ENCODE measurements at regions not wholly inside any gene's neighbourhood (a gene's known extent, or its start where the extent isn't known, plus 50 kb on each side); places are given as distances from the start of the nearest gene placed in this dataset.
"Not testable (repeated sequence)": the region's sequence is repeated elsewhere in the genome, so short reads cannot be mapped to it uniquely, and the experiment has no call there.

GRCh38 chr21:28421716-28422524, 570.8 kb downstream of the LTN1 start:
- peak; percentile 69 for DNase-seq (ENCODE audit: low spot score)

DNA sequence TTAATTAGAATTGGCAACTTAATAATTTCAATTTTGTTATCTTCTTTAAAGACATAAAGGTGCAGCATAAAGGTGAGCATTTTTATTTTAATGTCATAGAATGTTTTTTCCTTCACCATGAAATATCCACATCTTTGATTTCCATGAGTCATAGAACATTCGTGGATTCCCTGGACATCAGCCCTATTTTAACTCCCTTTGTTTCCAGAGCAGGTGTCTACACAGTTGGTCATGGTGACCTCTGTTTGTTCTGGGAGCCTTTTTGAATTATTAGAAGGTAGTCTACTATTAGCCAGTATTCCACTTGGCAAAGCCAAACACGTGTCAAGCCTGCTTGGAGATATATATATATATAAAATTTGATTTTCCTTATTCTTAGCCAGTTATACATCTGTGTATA, 572.9 kb downstream of the LTN1 start:
- DNase-seq (ENCODE audit: low spot score), result no peak

- peak; percentile 50 for DNase-seq (ENCODE audit: low spot score)
Measured at GRCh38 chr21:28418726-28419514, 573.8 kb downstream of the LTN1 start.

DNA sequence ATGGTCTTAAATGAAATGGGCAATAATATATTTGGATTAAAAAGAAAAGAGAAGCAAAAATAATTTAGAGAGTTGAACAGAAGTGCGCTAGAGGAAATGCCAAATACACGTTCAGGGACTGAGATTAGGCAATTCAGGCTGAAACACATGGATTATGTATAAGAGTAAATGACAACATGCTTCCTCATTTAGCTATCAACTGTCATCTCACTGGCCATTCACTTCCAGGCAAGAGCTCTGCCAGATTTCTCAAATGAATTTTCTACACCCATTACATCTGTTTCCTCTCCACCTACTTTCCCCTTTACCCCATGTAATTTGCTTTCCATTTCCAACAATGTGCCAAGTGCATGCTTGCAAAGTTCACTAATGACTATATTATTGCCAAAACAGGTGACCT, 582.4 kb downstream of the LTN1 start:
- DNase-seq (ENCODE audit: low spot score), result no peak

DNA sequence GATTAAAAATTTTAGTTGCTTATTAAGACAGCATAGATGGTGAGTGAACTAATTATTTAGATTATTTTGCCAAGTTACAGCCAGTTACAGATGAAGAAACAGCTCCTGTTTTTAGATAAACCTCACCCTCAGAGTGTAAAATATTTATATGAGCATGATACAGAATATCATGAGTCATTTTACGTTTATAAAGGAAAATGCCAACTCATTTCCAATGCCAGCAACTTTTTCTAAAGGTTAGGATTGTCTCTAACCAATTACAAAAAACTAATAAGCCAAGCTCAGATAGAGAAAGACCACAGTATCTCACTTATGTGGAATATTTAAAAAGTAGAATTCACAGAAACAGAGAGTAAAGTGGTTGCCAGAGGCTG, 590.1 kb downstream of the LTN1 start:
- DNase-seq (ENCODE audit: low spot score), result no peak

GRCh38 chr21:28397040-28397439, 595.6 kb downstream of the LTN1 start:
- no peak for DNase-seq (ENCODE audit: low spot score)

- no peak for DNase-seq (ENCODE audit: low spot score)
Measured at GRCh38 chr21:28396421-28396820, 596.3 kb downstream of the LTN1 start.

DNA sequence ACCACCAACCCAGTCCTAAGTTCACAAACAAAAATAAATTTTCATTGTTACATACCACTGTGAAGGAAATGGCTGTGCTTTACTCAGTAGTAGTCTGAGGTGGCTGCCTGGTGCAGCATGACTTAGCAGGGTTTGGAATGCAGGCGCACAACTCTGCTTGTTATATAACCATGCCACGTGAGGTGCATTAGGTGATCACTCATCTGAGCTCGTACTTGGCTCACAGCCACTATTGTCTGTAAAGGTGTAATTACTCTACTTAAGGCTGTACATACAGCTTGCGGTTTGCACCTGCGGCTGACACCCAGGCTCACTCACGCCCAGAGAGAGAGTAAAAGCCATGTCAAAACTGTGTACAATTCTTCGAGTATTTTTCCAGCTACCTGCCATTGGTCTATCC, 599.4 kb downstream of the LTN1 start:
- no peak for DNase-seq (ENCODE audit: low spot score)

DNA sequence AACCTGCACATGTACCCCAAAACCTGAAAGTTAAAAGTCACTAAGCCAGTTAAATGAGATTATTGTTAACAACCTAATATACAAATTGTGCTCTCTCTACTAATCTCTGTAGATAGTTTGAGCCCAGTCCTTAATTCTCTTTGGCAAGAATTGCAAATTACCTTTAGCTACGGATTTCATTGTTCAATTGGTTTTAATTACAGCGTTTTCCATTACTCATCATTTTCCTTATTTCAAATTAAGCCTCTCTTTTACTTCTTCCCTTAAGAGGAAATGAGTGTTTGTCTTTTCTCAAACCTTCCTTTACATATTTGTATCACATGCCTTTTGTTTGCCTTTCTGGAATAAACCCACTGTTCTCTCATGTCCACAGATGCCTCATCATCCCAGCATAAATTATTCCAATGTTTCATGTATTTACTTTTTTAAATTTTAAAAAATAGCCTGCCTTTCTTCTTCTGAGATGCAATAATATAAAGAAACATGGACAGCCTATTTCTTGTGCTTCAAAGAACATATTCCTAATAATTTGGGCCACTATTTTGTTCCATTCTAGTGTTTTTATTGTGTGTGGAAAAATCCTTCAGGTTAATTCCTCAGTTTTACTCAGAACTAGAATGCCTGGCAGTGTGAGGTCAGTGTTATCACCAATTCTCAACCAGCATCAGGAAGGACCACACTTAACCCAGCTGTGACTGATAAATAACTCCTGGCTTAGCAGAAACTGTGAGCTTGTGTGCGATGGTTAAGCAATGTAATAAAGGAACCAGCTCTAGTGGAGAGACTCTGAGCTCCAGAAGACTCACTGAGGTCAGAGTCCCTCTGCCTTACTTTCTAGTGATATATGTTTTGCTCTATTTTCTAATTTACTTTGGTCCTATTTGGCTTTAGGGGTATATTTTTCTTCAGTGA, 600.5 kb downstream of the LTN1 start:
- DNase-seq (ENCODE audit: low spot score), result no peak

- DNase-seq (ENCODE audit: low spot score), result no peak
Measured at GRCh38 chr21:28387220-28387619, 605.5 kb downstream of the LTN1 start.

DNA sequence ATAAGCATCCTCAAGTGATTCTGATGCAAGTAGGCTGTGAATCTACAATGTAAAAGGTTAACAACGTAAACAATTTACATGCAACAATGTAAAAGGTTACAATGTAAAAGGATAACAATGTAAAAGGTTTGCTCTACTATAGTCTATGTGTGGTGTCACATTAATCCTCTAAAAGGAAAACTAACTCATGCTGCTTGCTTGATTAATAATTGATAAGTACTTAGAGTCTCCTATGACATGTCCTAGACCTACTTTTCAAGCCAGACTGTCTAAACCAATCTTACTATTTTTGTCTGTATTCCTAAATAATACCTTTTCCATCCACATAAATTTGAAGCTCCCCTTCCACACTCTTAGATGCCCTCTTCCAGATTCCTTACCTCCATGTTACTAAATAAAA, 606.8 kb downstream of the LTN1 start:
- DNase-seq (ENCODE audit: low spot score), result no peak

GRCh38 chr21:28381000-28381745, 611.5 kb downstream of the LTN1 start:
- not testable (repeated sequence) for DNase-seq (ENCODE audit: low spot score)

DNA sequence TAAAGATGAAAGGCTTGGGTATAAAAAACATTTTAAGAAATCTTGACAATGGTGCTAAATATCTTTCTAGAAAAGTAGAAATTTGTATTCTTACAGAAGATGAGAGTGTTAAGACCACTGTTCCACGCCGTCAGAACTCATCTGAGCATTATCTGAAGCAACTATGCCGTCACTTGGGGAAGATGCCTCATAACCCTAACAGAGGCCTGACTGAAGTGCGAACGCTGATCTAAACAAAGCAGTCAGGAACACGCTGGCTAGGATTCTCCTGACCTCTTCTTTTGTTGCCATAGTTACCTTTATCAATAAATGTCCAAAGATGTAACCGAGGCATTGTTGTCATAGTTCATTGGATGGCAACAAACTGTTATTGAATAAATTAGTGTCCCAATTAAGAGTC, 612.4 kb downstream of the LTN1 start:
- DNase-seq (ENCODE audit: low spot score), result no peak

- DNase-seq (ENCODE audit: low spot score), result no peak
Measured at GRCh38 chr21:28378026-28378425, 614.7 kb downstream of the LTN1 start.

- DNase-seq (ENCODE audit: low spot score), result no peak
Measured at GRCh38 chr21:28375708-28376385, 616.8 kb downstream of the LTN1 start.

- DNase-seq (ENCODE audit: low spot score), result no peak
Measured at GRCh38 chr21:28374881-28375280, 617.8 kb downstream of the LTN1 start.

DNA sequence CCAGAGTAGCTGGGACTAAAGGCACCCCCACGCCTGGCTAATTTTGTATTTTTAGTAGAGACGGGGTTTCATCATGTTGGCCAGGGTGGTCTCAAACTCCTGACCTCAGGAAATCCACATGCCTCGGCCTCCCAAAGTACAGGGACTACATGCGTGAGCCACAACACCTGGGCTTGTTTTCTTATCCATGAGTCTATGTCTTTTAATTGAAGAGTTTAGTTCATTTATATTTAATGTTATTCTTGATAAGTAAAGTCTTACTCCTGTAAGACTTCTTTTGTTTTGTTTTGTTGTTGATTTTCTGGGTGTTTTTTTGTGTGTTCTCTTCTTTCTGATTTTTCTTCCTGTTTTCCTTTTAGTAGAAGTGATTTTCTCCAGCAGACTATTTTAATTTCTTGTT, 621.0 kb downstream of the LTN1 start:
- DNase-seq (ENCODE audit: low spot score), result no peak

DNA sequence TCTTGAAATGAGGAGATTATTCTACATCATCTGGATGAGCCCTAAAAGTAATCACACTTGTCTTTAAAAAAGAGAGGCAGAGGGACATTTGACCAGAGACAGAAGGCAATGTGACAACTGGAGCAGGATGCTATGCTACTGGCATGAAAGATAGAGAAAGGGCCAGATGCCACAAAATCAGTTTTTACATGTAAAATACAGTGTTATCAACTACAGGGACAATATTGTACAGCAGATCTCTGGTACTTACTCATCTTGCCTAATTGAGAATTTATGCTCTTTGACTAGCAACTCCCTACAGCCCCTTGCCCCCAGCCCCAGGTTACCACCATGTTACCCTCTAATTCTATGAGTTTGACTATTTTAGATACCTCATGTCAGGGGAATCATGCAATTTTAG, 633.4 kb downstream of the LTN1 start:
- DNase-seq (ENCODE audit: low spot score), result no peak

- DNase-seq (ENCODE audit: low spot score), result no peak
Measured at GRCh38 chr21:28358702-28359101, 634.0 kb downstream of the LTN1 start.

- DNase-seq (ENCODE audit: low spot score), result no peak
Measured at GRCh38 chr21:28358170-28358569, 634.5 kb downstream of the LTN1 start.

GRCh38 chr21:28357743-28358142, 634.9 kb downstream of the LTN1 start:
- no peak for DNase-seq (ENCODE audit: low spot score)
